ENCODE measurements at regions not wholly inside any gene's neighbourhood (a gene's known extent, or its start where the extent isn't known, plus 50 kb on each side); places are given as distances from the start of the nearest gene placed in this dataset.

GRCh38 chr5:61719124-61719523, 387.1 kb downstream of the ZSWIM6 start (continued):
- no peak for TF ChIP-seq SP4 (IDR thresholded peaks at IDR 0.05; ENCODE audit: low read length)
- TF ChIP-seq, protein P1, sequence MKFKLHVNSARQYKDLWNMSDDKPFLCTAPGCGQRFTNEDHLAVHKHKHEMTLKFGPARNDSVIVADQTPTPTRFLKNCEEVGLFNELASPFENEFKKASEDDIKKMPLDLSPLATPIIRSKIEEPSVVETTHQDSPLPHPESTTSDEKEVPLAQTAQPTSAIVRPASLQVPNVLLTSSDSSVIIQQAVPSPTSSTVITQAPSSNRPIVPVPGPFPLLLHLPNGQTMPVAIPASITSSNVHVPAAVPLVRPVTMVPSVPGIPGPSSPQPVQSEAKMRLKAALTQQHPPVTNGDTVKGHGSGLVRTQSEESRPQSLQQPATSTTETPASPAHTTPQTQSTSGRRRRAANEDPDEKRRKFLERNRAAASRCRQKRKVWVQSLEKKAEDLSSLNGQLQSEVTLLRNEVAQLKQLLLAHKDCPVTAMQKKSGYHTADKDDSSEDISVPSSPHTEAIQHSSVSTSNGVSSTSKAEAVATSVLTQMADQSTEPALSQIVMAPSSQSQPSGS (IDR thresholded peaks at IDR 0.05; ENCODE audit: low read length) = no peak
- no peak for TF ChIP-seq NRF1 (IDR thresholded peaks at IDR 0.05; ENCODE audit: low read depth, low read length)
- no peak for TF ChIP-seq EP300 (IDR thresholded peaks at IDR 0.05; ENCODE audit: borderline replicate concordance in 1 of 2, low read depth in 2 of 2, low read length in 2 of 2)
- TF ChIP-seq, protein P2, sequence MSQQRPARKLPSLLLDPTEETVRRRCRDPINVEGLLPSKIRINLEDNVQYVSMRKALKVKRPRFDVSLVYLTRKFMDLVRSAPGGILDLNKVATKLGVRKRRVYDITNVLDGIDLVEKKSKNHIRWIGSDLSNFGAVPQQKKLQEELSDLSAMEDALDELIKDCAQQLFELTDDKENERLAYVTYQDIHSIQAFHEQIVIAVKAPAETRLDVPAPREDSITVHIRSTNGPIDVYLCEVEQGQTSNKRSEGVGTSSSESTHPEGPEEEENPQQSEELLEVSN (IDR thresholded peaks at IDR 0.05) = no peak
